GM12891 (cell line): ENCODE measurements at regions not wholly inside any gene's neighbourhood (a gene's known extent, or its start where the extent isn't known, plus 50 kb on each side); places are given as distances from the start of the nearest gene placed in this dataset.

Experiments
- DNase-seq: peaks from one replicate; pipeline ENCODE4 v3.0.0; 2011; ENCODE audit warnings: low spot score; ENCODE audit not compliant: insufficient read length
- FAIRE-seq: peaks from 2 replicates; lab custom pipeline; 2011; peaks lifted over from hg19 to GRCh38; lab: Jason Lieb, UNC
- PAX5 ChIP-seq: IDR thresholded peaks from 2 replicates; pipeline ENCODE4 v1.6.1; 2011; ENCODE audit warnings: low read length, moderate library complexity, mild to moderate bottlenecking; ENCODE audit not compliant: insufficient read depth, severe bottlenecking
- POLR2A ChIP-seq: IDR thresholded peaks from 2 replicates; pipeline ENCODE4 v1.6.1; 2011; ENCODE audit warnings: low read depth, low read length, control low read depth
- POLR2AphosphoS5 ChIP-seq: IDR thresholded peaks from 2 replicates; pipeline ENCODE4 v1.6.1; 2011; ENCODE audit warnings: low read depth, low read length, control low read depth
- POU2F2 ChIP-seq: IDR thresholded peaks from 2 replicates; pipeline ENCODE4 v1.6.1; 2011; ENCODE audit warnings: low read depth, mild to moderate bottlenecking, control low read depth, low read length, moderate library complexity
- SPI1 ChIP-seq: IDR thresholded peaks from 2 replicates; pipeline ENCODE4 v1.6.1; 2011; ENCODE audit warnings: low read depth, low read length, control low read depth
- TAF1 ChIP-seq: IDR thresholded peaks from 2 replicates; pipeline ENCODE4 v1.6.1; 2011; ENCODE audit warnings: low read depth, low read length, control low read depth

- DNase-seq (no peak), FAIRE-seq (peak; percentile 26)
- no peak for TF ChIP-seq POLR2A
- no peak for TF ChIP-seq PAX5
- TF ChIP-seq POU2F2: no peak
- TF ChIP-seq POLR2AphosphoS5: no peak
- no peak for TF ChIP-seq TAF1
- TF ChIP-seq SPI1: no peak
Measured at GRCh38 chr20:17857639-17858449, 110.8 kb downstream of the SNX5 start.

- DNase-seq: no peak
- TF ChIP-seq POLR2A: no peak
- no peak for TF ChIP-seq POLR2AphosphoS5
- no peak for TF ChIP-seq TAF1
- TF ChIP-seq PAX5: no peak
- no peak for TF ChIP-seq POU2F2
- TF ChIP-seq SPI1: no peak
- FAIRE-seq: peak; percentile 50
Measured at GRCh38 chr20:17856837-17857605, 111.6 kb downstream of the SNX5 start.

- DNase-seq (peak; percentile 52), FAIRE-seq (peak; percentile 91)
- TF ChIP-seq TAF1 (no peak), POLR2AphosphoS5 (peak; percentile 39; the same call in 1 of the 2 replicates), SPI1 (peak; percentile 91), PAX5 (peak; percentile 42), POU2F2 (peak; percentile 59; the same call in 1 of the 2 replicates), POLR2A (no peak)
Measured at GRCh38 chr20:17856024-17856564, 112.5 kb downstream of the SNX5 start.

GRCh38 chr20:17854307-17854903 lies 114.2 kb downstream of the SNX5 start:
- DNase-seq: no peak
- peak; percentile 81 for FAIRE-seq

GRCh38 chr20:17852323-17852722 lies 116.3 kb downstream of the SNX5 start:
- TF ChIP-seq POLR2AphosphoS5 (no peak), SPI1 (no peak), POLR2A (no peak), TAF1 (no peak), POU2F2 (no peak), PAX5 (no peak)
- FAIRE-seq (no peak), DNase-seq (no peak)

More at GRCh38 chr20:17854307-17854903, 114.2 kb downstream of the SNX5 start:
- TF ChIP-seq POU2F2 (no peak), POLR2A (no peak), TAF1 (no peak), PAX5 (no peak), SPI1 (no peak), POLR2AphosphoS5 (no peak)

- DNase-seq: no peak
- no peak for TF ChIP-seq POLR2A
- no peak for TF ChIP-seq SPI1
- TF ChIP-seq POLR2AphosphoS5: no peak
- TF ChIP-seq TAF1: no peak
- no peak for TF ChIP-seq PAX5
- TF ChIP-seq POU2F2: no peak
- no peak for FAIRE-seq
Measured at GRCh38 chr20:17850684-17851026, 117.9 kb downstream of the SNX5 start.

- FAIRE-seq: peak; percentile 40
- DNase-seq: no peak
- TF ChIP-seq TAF1 (no peak), SPI1 (no peak)
Measured at GRCh38 chr20:17849901-17850683, 118.5 kb downstream of the SNX5 start.

GRCh38 chr20:17849138-17849900 lies 119.3 kb downstream of the SNX5 start:
- no peak for DNase-seq
- no peak for TF ChIP-seq TAF1
- no peak for TF ChIP-seq POLR2A
- no peak for TF ChIP-seq SPI1
- TF ChIP-seq POLR2AphosphoS5: no peak
- no peak for TF ChIP-seq POU2F2
- no peak for TF ChIP-seq PAX5
- FAIRE-seq: no peak
